Left ventricle myocardium inferior (tissue), 1 donor: ENCODE measurements at regions not wholly inside any gene's neighbourhood (a gene's known extent, or its start where the extent isn't known, plus 50 kb on each side); places are given as distances from the start of the nearest gene placed in this dataset.

ENCODE experiments used
- DNase-seq: peaks from one replicate; pipeline ENCODE4 v3.0.0-alpha.2; 2020
- H3K27ac ChIP-seq: fragments of 200-600 bp; replicated peaks from 2 replicates; pipeline ENCODE4 v1.8.0; 2021
- H3K27me3 ChIP-seq: fragments of 200-600 bp; 2 replicates; pipeline ENCODE4 v1.8.0; 2021; ENCODE audit warnings: low read depth
- H3K36me3 ChIP-seq: fragments of 200-600 bp; 2 replicates; pipeline ENCODE4 v1.8.0; 2021
- H3K4me1 ChIP-seq: fragments of 200-600 bp; 2 replicates; pipeline ENCODE4 v1.8.0; 2021
- H3K4me3 ChIP-seq: fragments of 200-600 bp; 2 replicates; pipeline ENCODE4 v1.8.0; 2021; ENCODE audit warnings: mild to moderate bottlenecking, moderate library complexity
- H3K9me3 ChIP-seq: fragments of 200-600 bp; replicated peaks from 2 replicates; pipeline ENCODE4 v1.8.0; 2021
- intact Hi-C: fragments of 100-400 bp; cut with micrococcal nuclease; formaldehyde crosslinking; loops from one replicate; pipeline ENCODE4 v1.11.0; 2022
- TF ChIP-seq, protein P1 (sequence below): fragments of 200-600 bp; IDR thresholded peaks from 2 replicates; pipeline ENCODE4 v1.8.0; 2021; ENCODE audit warnings: antibody characterized with exemption, mild to moderate bottlenecking, borderline replicate concordance
- donor health status: DM: no; HTN: yes; CAD: no; lungs with severe emphysema.

DNA sequence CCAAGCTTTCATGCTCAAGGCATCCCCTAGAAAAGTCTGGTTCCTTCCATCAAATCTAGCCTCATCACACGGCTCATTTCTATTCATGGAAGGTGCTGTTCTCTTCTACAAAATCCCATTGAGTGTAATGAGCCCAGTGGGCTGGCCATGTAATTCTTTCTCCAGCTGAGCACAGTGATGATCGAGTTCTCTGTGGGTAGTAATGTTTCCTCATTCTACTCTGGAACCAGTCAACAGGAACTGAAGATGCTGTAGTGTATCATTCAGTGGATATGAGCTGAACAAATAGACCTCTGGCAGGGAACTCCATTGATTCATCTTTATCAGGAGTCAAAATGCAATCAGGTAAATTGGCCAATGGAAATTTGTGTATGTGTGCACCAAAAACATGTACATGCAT lies 149.2 kb downstream of the LRRC70 start:
- Histone ChIP-seq H3K27me3 (no peaks in the 10 kb centered on the region), H3K4me3 (no peak overlapping the region), H3K4me1 (no peaks in the 10 kb centered on the region), H3K27ac (no peak overlapping the region), H3K9me3 (no peaks in the 10 kb centered on the region), H3K36me3 (no peaks in the 10 kb centered on the region)
- TF ChIP-seq, protein P1, sequence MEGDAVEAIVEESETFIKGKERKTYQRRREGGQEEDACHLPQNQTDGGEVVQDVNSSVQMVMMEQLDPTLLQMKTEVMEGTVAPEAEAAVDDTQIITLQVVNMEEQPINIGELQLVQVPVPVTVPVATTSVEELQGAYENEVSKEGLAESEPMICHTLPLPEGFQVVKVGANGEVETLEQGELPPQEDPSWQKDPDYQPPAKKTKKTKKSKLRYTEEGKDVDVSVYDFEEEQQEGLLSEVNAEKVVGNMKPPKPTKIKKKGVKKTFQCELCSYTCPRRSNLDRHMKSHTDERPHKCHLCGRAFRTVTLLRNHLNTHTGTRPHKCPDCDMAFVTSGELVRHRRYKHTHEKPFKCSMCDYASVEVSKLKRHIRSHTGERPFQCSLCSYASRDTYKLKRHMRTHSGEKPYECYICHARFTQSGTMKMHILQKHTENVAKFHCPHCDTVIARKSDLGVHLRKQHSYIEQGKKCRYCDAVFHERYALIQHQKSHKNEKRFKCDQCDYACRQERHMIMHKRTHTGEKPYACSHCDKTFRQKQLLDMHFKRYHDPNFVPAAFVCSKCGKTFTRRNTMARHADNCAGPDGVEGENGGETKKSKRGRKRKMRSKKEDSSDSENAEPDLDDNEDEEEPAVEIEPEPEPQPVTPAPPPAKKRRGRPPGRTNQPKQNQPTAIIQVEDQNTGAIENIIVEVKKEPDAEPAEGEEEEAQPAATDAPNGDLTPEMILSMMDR = no peak
- intact Hi-C loops = no loop called here
- no peak for DNase-seq

DNA sequence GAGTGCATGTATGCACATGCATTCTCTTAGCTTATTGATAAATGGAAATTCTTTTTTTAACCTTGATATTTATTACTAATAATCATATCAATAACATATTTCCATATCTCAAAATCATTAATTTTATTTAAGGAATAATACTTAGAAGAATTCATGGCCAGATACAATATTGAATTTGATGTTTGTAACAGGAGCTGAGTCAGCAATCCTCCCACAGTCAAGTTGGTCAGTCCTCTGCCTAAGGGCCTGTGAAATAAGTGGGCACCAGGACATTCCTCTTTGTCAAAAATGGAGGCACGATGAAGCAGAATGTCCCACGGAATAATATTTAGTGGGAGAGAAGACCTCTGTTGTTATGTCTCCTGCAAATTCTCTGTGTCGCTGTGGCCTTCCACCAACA lies 148.6 kb downstream of the LRRC70 start:
- no peaks in the 10 kb centered on the region for H3K4me1 ChIP-seq
- no peaks in the 10 kb centered on the region for H3K9me3 ChIP-seq
- intact Hi-C loops = no loop called here
- TF ChIP-seq, protein P1 = no peak
- H3K27ac ChIP-seq = no peak overlapping the region
- no peak for DNase-seq
- H3K27me3 ChIP-seq = no peaks in the 10 kb centered on the region
- H3K4me3 ChIP-seq = no peak overlapping the region
- H3K36me3 ChIP-seq = no peaks in the 10 kb centered on the region

DNA sequence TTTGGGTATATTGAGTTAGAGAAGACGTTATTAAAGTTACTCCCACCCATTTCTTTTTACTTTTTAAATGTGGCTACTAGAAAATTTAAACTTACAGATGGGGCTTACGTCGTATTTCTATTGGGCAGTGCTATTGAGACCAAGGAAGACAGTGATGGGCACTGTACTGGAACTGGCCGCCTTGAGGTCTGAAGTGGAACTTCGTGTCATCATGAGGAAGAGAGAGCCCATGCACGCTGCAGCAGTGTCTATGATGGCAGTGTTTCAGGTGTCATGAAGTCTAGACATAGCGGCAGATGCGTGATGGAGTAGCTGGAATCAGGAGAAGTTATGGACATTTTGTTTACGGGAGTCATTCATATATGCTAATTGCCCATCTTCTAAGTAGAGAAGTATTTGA lies 143.7 kb downstream of the LRRC70 start:
- TF ChIP-seq, protein P1 = no peak
- DNase-seq = no peak
- no peaks in the 10 kb centered on the region for H3K27me3 ChIP-seq
- no peaks in the 10 kb centered on the region for H3K9me3 ChIP-seq
- H3K4me1 ChIP-seq = no peaks in the 10 kb centered on the region
- H3K4me3 ChIP-seq = no peak overlapping the region
- intact Hi-C loops = no loop called here
- no peak overlapping the region for H3K27ac ChIP-seq
- no peaks in the 10 kb centered on the region for H3K36me3 ChIP-seq

DNA sequence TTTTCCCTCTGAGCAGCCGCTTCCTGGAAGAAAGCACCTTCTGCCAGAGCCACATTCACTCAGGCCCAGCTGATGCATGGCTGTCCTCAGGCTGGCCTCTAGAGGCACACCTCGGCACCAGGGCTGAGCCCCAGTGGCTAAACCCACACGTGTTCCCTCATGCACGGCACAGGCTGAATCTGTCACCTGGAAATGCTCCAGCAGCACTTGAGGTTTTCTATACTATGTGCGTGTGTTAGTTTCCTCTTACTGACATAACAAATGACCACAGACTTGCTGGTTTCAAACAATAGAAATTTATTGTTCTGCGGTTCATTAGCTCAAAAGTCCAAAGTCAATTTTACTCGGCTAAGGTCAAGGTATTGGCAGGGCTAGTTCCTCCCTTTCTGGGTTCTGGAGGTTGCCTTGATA lies 141.4 kb downstream of the LRRC70 start:
- DNase-seq = no peak
- intact Hi-C loops = no loop called here
- Histone ChIP-seq H3K27ac (no peak overlapping the region), H3K9me3 (no peaks in the 10 kb centered on the region), H3K36me3 (no peaks in the 10 kb centered on the region), H3K4me3 (no peak overlapping the region), H3K4me1 (no peaks in the 10 kb centered on the region), H3K27me3 (no peaks in the 10 kb centered on the region)
- TF ChIP-seq, protein P1 = no peak

- TF ChIP-seq, protein P1 = no peak
- H3K4me1 ChIP-seq = no peaks in the 10 kb centered on the region
- intact Hi-C loops = no loop called here
- H3K27ac ChIP-seq = no peak overlapping the region
- H3K4me3 ChIP-seq = no peak overlapping the region
- no peaks in the 10 kb centered on the region for H3K9me3 ChIP-seq
- no peaks in the 10 kb centered on the region for H3K36me3 ChIP-seq
- DNase-seq = no peak
- no peaks in the 10 kb centered on the region for H3K27me3 ChIP-seq
Measured at GRCh38 chr5:62719061-62719720, 140.6 kb downstream of the LRRC70 start.
